HCT116 (cell line): ENCODE measurements at regions not wholly inside any gene's neighbourhood (a gene's known extent, or its start where the extent isn't known, plus 50 kb on each side); places are given as distances from the start of the nearest gene placed in this dataset.

Experiments
- ATAC-seq: fragments of 200-7000 bp; cut with Tn5 transposase; 2 replicates; pipeline ENCODE4 v1.9.1; 2020; ENCODE audit warnings: mild to moderate bottlenecking, moderate library complexity
- BruUV-seq: library from RNA; stranded (reverse); fragments of 400-500 nt; replicated peaks from 2 replicates; lab custom pipeline; 2021; lab: Mats Ljungman, UMichigan
- CTCF ChIA-PET: fragments of 300-600 bp; sonication (Branson Sonifier 250); formaldehyde crosslinking; loops from one replicate; lab custom pipeline; 2021; ENCODE audit warnings: antibody characterized with exemption; lab: Charles Lee
- POLR2A ChIA-PET: fragments of 300-600, 350-600 bp; sonication (Branson Sonifier 250); formaldehyde crosslinking; loops from one replicate; lab custom pipeline; 2021; ENCODE audit warnings: antibody characterized with exemption; lab: Charles Lee
- RAD21 ChIA-PET, 2 experiments: fragments of 300-600 bp; sonication (Branson Sonifier 250); formaldehyde crosslinking; loops; one replicate each; lab custom pipeline; 2023; ENCODE audit warnings: low total read pairs in 2 of 2; ENCODE audit not compliant: uncharacterized antibody in 2 of 2, unreplicated experiment in 2 of 2, low non-redundant PET in 1 of 2; lab: Charles Lee
- DNase-seq: peaks from one replicate; pipeline ENCODE4 v3.0.0-alpha.2; 2010; ENCODE audit warnings: low read depth, low spot score
- H2AFZ ChIP-seq: fragments of 200-600 bp; shearing (Covaris generic), sonication (generic); 2 replicates; pipeline ENCODE4 v1.6.1; 2017; ENCODE audit warnings: low read depth, mixed run types, mixed read lengths, antibody characterized with exemption, low read length; ENCODE audit not compliant: poor library complexity, severe bottlenecking
- H3K27ac ChIP-seq: 2 replicates; pipeline ENCODE4 v1.5.1; 2012; ENCODE audit warnings: low read depth, low read length
- H3K27me3 ChIP-seq: fragments of 200-600 bp; sonication (generic); 2 replicates; pipeline ENCODE4 v1.6.1; 2016; ENCODE audit warnings: mixed run types, low read length, mixed read lengths; ENCODE audit not compliant: insufficient read depth
- H3K36me3 ChIP-seq, 2 experiments: fragments of 200-500 bp in 1 of 2; fragments of 200-600 bp in 1 of 2; sonication (Bioruptor generic) in 1 of 2; sonication (generic) in 1 of 2; 2 replicates each; pipeline versions ENCODE4 v1.5.1 to v1.6.1; 2014 to 2016; ENCODE audit warnings: low read length in 2 of 2, inconsistent platforms in 1 of 2, mixed read lengths in 1 of 2, mixed run types in 1 of 2; ENCODE audit not compliant: insufficient read depth in 2 of 2, control insufficient read depth in 1 of 2
- H3K4me1 ChIP-seq, 2 experiments: fragments of 200-600 bp in 1 of 2; sonication (generic) in 1 of 2; 2 replicates each; pipeline versions ENCODE4 v1.5.1 to v1.6.1; 2012 to 2017; ENCODE audit warnings: low read length in 2 of 2, inconsistent platforms in 1 of 2, mild to moderate bottlenecking in 1 of 2, mixed read lengths in 1 of 2, mixed run types in 1 of 2, moderate library complexity in 1 of 2; ENCODE audit not compliant: insufficient read depth in 2 of 2, control insufficient read depth in 1 of 2
- H3K4me2 ChIP-seq: fragments of 200-600 bp; sonication (generic); 2 replicates; pipeline ENCODE4 v1.6.1; 2017; ENCODE audit warnings: mixed run types, low read length, mixed read lengths
- H3K4me3 ChIP-seq, 2 experiments: fragments of 200-600 bp in 1 of 2; sonication (generic) in 1 of 2; replicated peaks in 1 of 2; 2 replicates each; pipeline ENCODE4 v1.5.1; 2011 to 2016; ENCODE audit warnings: low read length in 2 of 2, control low read depth in 1 of 2, low read depth in 1 of 2, mild to moderate bottlenecking in 1 of 2, mixed read lengths in 1 of 2, mixed run types in 1 of 2
- H3K79me2 ChIP-seq: fragments of 200-600 bp; sonication (generic); 2 replicates; pipeline ENCODE4 v1.6.1; 2017; ENCODE audit warnings: mild to moderate bottlenecking, mixed run types, low read length, moderate library complexity, mixed read lengths; ENCODE audit not compliant: insufficient read depth
- H3K9ac ChIP-seq: fragments of 200-600 bp; sonication (generic); 2 replicates; pipeline ENCODE4 v1.6.1; 2016; ENCODE audit warnings: low read length, mixed read lengths
- H3K9me2 ChIP-seq: fragments of 200-600 bp; sonication (generic), shearing (Covaris generic); 2 replicates; pipeline ENCODE4 v1.6.1; 2017; ENCODE audit warnings: mixed run types, mild to moderate bottlenecking, moderate library complexity; ENCODE audit not compliant: insufficient read depth
- H3K9me3 ChIP-seq, 2 experiments: fragments of 200-500 bp in 1 of 2; fragments of 200-600 bp in 1 of 2; sonication (Bioruptor generic) in 1 of 2; sonication (generic) in 1 of 2; 2 replicates each; pipeline ENCODE4 v1.6.1; 2014 to 2017; ENCODE audit warnings: low read length in 2 of 2, mixed read lengths in 2 of 2, inconsistent platforms in 1 of 2, low read depth in 1 of 2, mild to moderate bottlenecking in 1 of 2, mixed run types in 1 of 2, moderate library complexity in 1 of 2; ENCODE audit not compliant: control insufficient read depth in 1 of 2, insufficient read depth in 1 of 2
- H4K20me1 ChIP-seq: fragments of 200-600 bp; sonication (generic), shearing (Covaris generic); 2 replicates; pipeline ENCODE4 v1.6.1; 2017; ENCODE audit warnings: mixed run types, mild to moderate bottlenecking, moderate library complexity; ENCODE audit not compliant: insufficient read depth
- CBX3 ChIP-seq: IDR thresholded peaks from 2 replicates; pipeline ENCODE4 v1.6.1; 2012; ENCODE audit warnings: low read depth
- RAD21 ChIP-seq: IDR thresholded peaks from 2 replicates; pipeline ENCODE4 v1.6.1; 2012; ENCODE audit warnings: low read depth, mild to moderate bottlenecking
- TCF7L2 ChIP-seq: IDR thresholded peaks from 2 replicates; pipeline ENCODE4 v1.7.0; 2011; ENCODE audit warnings: borderline replicate concordance, inconsistent platforms; ENCODE audit not compliant: insufficient read depth, insufficient read length; ENCODE audit errors: extremely low read depth
- ZFX ChIP-seq: fragments of 450-650 bp; IDR thresholded peaks from 2 replicates; pipeline ENCODE4 v1.6.1; 2017
- intact Hi-C: fragments of 100-400 bp; cut with micrococcal nuclease; formaldehyde crosslinking; loops from 2 replicates; pipeline ENCODE4 v1.10.0; 2022
- TF ChIP-seq, protein P1 (sequence below): IDR thresholded peaks from 2 replicates; pipeline ENCODE4 v1.6.1; 2012
- TF ChIP-seq, protein P2 (sequence below), 3 experiments: fragments of 200-600 bp in 1 of 3; sonication (generic) in 1 of 3; IDR thresholded peaks in 2 of 3; conservative IDR thresholded peaks in 1 of 3; 2 replicates each; pipeline ENCODE4 v1.5.1; 2012 to 2017; ENCODE audit warnings: low read depth in 2 of 3, low read length in 2 of 3, antibody characterized with exemption in 1 of 3, borderline replicate concordance in 1 of 3, control low read depth in 1 of 3, mild to moderate bottlenecking in 1 of 3, mixed read lengths in 1 of 3, mixed run types in 1 of 3, moderate library complexity in 1 of 3; ENCODE audit not compliant: insufficient read depth in 1 of 3
- TF ChIP-seq, protein P3 (sequence below): IDR thresholded peaks from 2 replicates; pipeline ENCODE4 v1.6.1; 2012

GRCh38 chr3:117788506-117788905, 1078.9 kb downstream of the TUSC7 start:
- no peaks in the 10 kb centered on the region for H3K36me3 ChIP-seq
- POLR2A ChIA-PET, result no interaction called here
- BruUV-seq, result no TSS peak
- ATAC-seq, result no peak
- H3K9me3 ChIP-seq, result no peaks in the 10 kb centered on the region
- CTCF ChIA-PET, result no interaction called here
- intact Hi-C loops, result no loop called here
- H3K9me2 ChIP-seq, result no peaks in the 10 kb centered on the region
- H4K20me1 ChIP-seq, result no peaks in the 10 kb centered on the region
- H3K27me3 ChIP-seq, result peaks cover 8% of the 10 kb centered on the region; the same call in 1 of the 2 replicates
- H3K4me3 ChIP-seq, result no peak overlapping the region
- H3K79me2 ChIP-seq, result no peaks in the 10 kb centered on the region
- TF ChIP-seq, protein P1, sequence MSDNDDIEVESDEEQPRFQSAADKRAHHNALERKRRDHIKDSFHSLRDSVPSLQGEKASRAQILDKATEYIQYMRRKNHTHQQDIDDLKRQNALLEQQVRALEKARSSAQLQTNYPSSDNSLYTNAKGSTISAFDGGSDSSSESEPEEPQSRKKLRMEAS, result no peak
- TF ChIP-seq, protein P2, sequence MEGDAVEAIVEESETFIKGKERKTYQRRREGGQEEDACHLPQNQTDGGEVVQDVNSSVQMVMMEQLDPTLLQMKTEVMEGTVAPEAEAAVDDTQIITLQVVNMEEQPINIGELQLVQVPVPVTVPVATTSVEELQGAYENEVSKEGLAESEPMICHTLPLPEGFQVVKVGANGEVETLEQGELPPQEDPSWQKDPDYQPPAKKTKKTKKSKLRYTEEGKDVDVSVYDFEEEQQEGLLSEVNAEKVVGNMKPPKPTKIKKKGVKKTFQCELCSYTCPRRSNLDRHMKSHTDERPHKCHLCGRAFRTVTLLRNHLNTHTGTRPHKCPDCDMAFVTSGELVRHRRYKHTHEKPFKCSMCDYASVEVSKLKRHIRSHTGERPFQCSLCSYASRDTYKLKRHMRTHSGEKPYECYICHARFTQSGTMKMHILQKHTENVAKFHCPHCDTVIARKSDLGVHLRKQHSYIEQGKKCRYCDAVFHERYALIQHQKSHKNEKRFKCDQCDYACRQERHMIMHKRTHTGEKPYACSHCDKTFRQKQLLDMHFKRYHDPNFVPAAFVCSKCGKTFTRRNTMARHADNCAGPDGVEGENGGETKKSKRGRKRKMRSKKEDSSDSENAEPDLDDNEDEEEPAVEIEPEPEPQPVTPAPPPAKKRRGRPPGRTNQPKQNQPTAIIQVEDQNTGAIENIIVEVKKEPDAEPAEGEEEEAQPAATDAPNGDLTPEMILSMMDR (IDR thresholded peaks at IDR 0.05 in 2 of 3, conservative IDR thresholded peaks at IDR 0.05 in 1 of 3; ENCODE audit: borderline replicate concordance in 1 of 3, insufficient read depth in 1 of 3, low read depth in 2 of 3, low read length in 2 of 3), result no peak
- TF ChIP-seq RAD21 (no peak), ZFX (no peak), CBX3 (no peak), TCF7L2 (no peak)
- TF ChIP-seq, protein P3, sequence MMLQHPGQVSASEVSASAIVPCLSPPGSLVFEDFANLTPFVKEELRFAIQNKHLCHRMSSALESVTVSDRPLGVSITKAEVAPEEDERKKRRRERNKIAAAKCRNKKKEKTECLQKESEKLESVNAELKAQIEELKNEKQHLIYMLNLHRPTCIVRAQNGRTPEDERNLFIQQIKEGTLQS, result no peak
- DNase-seq, result no peak
- H3K27ac ChIP-seq, result no peak overlapping the region
- no peaks in the 10 kb centered on the region for H3K4me1 ChIP-seq
- no peak overlapping the region for H3K9ac ChIP-seq
- no peak overlapping the region for H3K4me2 ChIP-seq
- RAD21 ChIA-PET, result no interaction called here
- no peak overlapping the region for H2AFZ ChIP-seq
